ENCODE measurements at regions not wholly inside any gene's neighbourhood (a gene's known extent, or its start where the extent isn't known, plus 50 kb on each side); places are given as distances from the start of the nearest gene placed in this dataset.

GRCh38 chr2:12816379-12817306 lies 99.9 kb downstream of the TRIB2 start:
- Histone ChIP-seq H3K27ac (ENCODE audit: low read length) (no peak overlapping the region), H4K20me1 (ENCODE audit: insufficient read depth, low read length) (no peaks in the 10 kb centered on the region), H2AFZ (ENCODE audit: low read depth, low read length) (no peak overlapping the region), H3K9ac (ENCODE audit: low read length) (no peak overlapping the region), H3K27me3 (ENCODE audit: low read depth, low read length) (no peaks in the 10 kb centered on the region; the same call in 1 of the 2 replicates), H3K36me3 (replicated peaks; ENCODE audit: low read depth, low read length) (no peaks in the 10 kb centered on the region), H3K4me2 (ENCODE audit: low read length) (no peak overlapping the region), H3K4me1 (ENCODE audit: low read length) (no peaks in the 10 kb centered on the region), H3K9me3 (ENCODE audit: insufficient read depth, low read length) (no peaks in the 10 kb centered on the region), H3K4me3 (ENCODE audit: low read length) (no peak overlapping the region), H3K79me2 (ENCODE audit: low read length) (no peaks in the 10 kb centered on the region)
- TF ChIP-seq CTCF (IDR thresholded peaks at IDR 0.05; ENCODE audit: low read depth, low read length): no peak
- TF ChIP-seq EZH2phosphoT487 (IDR thresholded peaks at IDR 0.05; ENCODE audit: low read depth): no peak

- Histone ChIP-seq H4K20me1 (ENCODE audit: insufficient read depth, low read length) (no peaks in the 10 kb centered on the region), H3K36me3 (replicated peaks; ENCODE audit: low read depth, low read length) (no peaks in the 10 kb centered on the region), H3K27ac (ENCODE audit: low read length) (no peak overlapping the region), H3K9me3 (ENCODE audit: insufficient read depth, low read length) (no peaks in the 10 kb centered on the region), H2AFZ (ENCODE audit: low read depth, low read length) (no peak overlapping the region), H3K9ac (ENCODE audit: low read length) (no peak overlapping the region), H3K4me3 (ENCODE audit: low read length) (no peak overlapping the region), H3K27me3 (ENCODE audit: low read depth, low read length) (no peaks in the 10 kb centered on the region; the same call in 1 of the 2 replicates), H3K4me1 (ENCODE audit: low read length) (no peaks in the 10 kb centered on the region), H3K79me2 (ENCODE audit: low read length) (no peaks in the 10 kb centered on the region), H3K4me2 (ENCODE audit: low read length) (no peak overlapping the region)
- TF ChIP-seq CTCF (IDR thresholded peaks at IDR 0.05; ENCODE audit: low read depth, low read length): no peak
- TF ChIP-seq EZH2phosphoT487 (IDR thresholded peaks at IDR 0.05; ENCODE audit: low read depth): no peak
Observed at GRCh38 chr2:12817870-12818269, 101.1 kb downstream of the TRIB2 start.

- Histone ChIP-seq H3K27me3 (ENCODE audit: low read depth, low read length) (no peaks in the 10 kb centered on the region; the same call in 1 of the 2 replicates), H3K79me2 (ENCODE audit: low read length) (no peaks in the 10 kb centered on the region), H3K27ac (ENCODE audit: low read length) (no peak overlapping the region), H2AFZ (ENCODE audit: low read depth, low read length) (no peak overlapping the region), H3K4me2 (ENCODE audit: low read length) (no peak overlapping the region), H4K20me1 (ENCODE audit: insufficient read depth, low read length) (no peaks in the 10 kb centered on the region), H3K9me3 (ENCODE audit: insufficient read depth, low read length) (no peaks in the 10 kb centered on the region), H3K4me3 (ENCODE audit: low read length) (no peak overlapping the region), H3K4me1 (ENCODE audit: low read length) (no peaks in the 10 kb centered on the region), H3K9ac (ENCODE audit: low read length) (no peak overlapping the region), H3K36me3 (replicated peaks; ENCODE audit: low read depth, low read length) (no peaks in the 10 kb centered on the region)
- no peak for TF ChIP-seq CTCF (IDR thresholded peaks at IDR 0.05; ENCODE audit: low read depth, low read length)
- no peak for TF ChIP-seq EZH2phosphoT487 (IDR thresholded peaks at IDR 0.05; ENCODE audit: low read depth)
Observed at GRCh38 chr2:12818416-12819102, 101.8 kb downstream of the TRIB2 start.

- TF ChIP-seq CTCF (IDR thresholded peaks at IDR 0.05; ENCODE audit: low read depth, low read length) (no peak), EZH2phosphoT487 (IDR thresholded peaks at IDR 0.05; ENCODE audit: low read depth) (no peak)
- no peaks in the 10 kb centered on the region for H3K9me3 ChIP-seq (ENCODE audit: insufficient read depth, low read length)
- no peak overlapping the region for H3K9ac ChIP-seq (ENCODE audit: low read length)
- no peaks in the 10 kb centered on the region for H3K36me3 ChIP-seq (replicated peaks; ENCODE audit: low read depth, low read length)
- no peaks in the 10 kb centered on the region for H3K79me2 ChIP-seq (ENCODE audit: low read length)
- H3K4me3 ChIP-seq (ENCODE audit: low read length): no peak overlapping the region
- no peaks in the 10 kb centered on the region for H3K4me1 ChIP-seq (ENCODE audit: low read length)
- no peaks in the 10 kb centered on the region for H4K20me1 ChIP-seq (ENCODE audit: insufficient read depth, low read length)
- H3K4me2 ChIP-seq (ENCODE audit: low read length): no peak overlapping the region
- H2AFZ ChIP-seq (ENCODE audit: low read depth, low read length): no peak overlapping the region
- no peak overlapping the region for H3K27ac ChIP-seq (ENCODE audit: low read length)
- H3K27me3 ChIP-seq (ENCODE audit: low read depth, low read length): no peaks in the 10 kb centered on the region; the same call in 1 of the 2 replicates
Observed at GRCh38 chr2:12819103-12819475, 102.4 kb downstream of the TRIB2 start.

Data from OCI-LY3 (cell line).